LNCaP clone FGC (cell line): ENCODE measurements at regions not wholly inside any gene's neighbourhood (a gene's known extent, or its start where the extent isn't known, plus 50 kb on each side); places are given as distances from the start of the nearest gene placed in this dataset.

Source experiments
- DNase-seq: peaks from one replicate; pipeline ENCODE4 v3.0.0-alpha.2; 2011; ENCODE audit warnings: low read depth
- H3K4me3 ChIP-seq: 2 replicates; pipeline ENCODE4 v1.5.1; 2011; ENCODE audit warnings: mild to moderate bottlenecking, low read depth, low read length, control low read depth
- TF ChIP-seq, protein P1 (sequence below): IDR thresholded peaks from 2 replicates; pipeline ENCODE4 v1.5.1; 2012; ENCODE audit warnings: mild to moderate bottlenecking; ENCODE audit not compliant: control insufficient read depth, insufficient read depth; ENCODE audit errors: extremely low read depth

DNA sequence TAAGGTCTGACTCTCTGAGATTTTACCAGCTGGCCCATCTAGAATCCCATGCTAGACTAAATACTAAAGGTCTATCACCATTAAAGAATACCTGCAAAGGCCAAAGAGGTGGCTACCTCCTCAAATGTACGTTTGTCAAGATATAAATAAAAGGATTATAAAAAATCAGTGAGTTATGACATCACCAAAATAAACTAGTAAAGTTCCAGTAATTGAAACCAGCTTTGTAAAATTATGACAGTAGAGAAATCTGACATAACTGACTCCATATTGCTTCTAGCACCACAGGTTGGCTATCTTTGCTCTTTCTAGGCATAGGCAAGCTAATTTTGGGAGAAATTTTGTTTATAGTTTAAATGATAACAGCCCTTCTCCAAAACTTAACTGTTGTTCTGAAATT lies 536.3 kb downstream of the TFAP2A start:
- H3K4me3 ChIP-seq: no peak overlapping the region
- TF ChIP-seq, protein P1, sequence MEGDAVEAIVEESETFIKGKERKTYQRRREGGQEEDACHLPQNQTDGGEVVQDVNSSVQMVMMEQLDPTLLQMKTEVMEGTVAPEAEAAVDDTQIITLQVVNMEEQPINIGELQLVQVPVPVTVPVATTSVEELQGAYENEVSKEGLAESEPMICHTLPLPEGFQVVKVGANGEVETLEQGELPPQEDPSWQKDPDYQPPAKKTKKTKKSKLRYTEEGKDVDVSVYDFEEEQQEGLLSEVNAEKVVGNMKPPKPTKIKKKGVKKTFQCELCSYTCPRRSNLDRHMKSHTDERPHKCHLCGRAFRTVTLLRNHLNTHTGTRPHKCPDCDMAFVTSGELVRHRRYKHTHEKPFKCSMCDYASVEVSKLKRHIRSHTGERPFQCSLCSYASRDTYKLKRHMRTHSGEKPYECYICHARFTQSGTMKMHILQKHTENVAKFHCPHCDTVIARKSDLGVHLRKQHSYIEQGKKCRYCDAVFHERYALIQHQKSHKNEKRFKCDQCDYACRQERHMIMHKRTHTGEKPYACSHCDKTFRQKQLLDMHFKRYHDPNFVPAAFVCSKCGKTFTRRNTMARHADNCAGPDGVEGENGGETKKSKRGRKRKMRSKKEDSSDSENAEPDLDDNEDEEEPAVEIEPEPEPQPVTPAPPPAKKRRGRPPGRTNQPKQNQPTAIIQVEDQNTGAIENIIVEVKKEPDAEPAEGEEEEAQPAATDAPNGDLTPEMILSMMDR: no peak
- no peak for DNase-seq

GRCh38 chr6:9875605-9876353 lies 539.1 kb downstream of the TFAP2A start:
- peak; percentile 28 for DNase-seq
- TF ChIP-seq, protein P1: no peak

GRCh38 chr6:9862603-9863167 lies 552.2 kb downstream of the TFAP2A start:
- TF ChIP-seq, protein P1: no peak
- no peak for DNase-seq
- H3K4me3 ChIP-seq: no peak overlapping the region

More at GRCh38 chr6:9875605-9876353, 539.1 kb downstream of the TFAP2A start:
- H3K4me3 ChIP-seq: no peak overlapping the region

DNA sequence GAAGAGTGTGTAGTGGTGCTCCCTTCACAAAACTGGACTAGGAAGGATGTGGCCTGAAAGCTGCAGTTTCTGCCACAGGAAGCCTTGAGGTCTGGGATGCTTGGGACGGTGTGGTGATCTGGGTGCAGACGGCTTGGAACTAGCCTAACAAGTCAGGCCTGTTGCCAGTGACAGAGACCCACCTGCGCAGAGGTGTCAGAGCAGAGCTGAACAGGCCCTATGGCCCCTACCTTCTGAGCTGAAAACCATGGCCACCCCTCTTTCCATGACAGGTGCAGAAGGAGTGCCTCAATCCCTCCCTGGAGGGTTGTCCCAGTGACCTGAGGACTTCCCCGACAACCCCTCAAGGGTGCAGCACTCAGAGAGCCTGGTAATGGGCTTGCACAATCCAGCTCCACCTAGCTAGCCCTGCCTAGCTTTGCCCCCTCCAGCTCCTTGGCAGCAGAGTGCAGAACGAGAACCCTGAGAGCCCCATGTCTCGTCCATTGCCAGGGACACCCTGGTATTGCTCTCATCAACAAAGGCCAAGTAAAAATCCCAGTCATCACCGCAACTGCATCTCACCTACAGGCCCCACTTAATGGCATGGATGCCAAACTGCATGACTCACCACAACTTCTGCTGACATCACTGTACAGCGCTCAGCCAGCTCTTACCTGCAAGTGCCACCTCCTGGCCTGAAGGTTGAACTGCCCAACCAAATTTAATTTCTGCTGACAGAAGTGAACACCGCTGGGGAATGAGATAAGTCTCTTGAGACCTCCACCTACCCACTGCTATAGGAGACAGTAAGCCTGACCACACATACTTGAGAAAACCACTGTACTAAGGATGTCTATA lies 563.1 kb downstream of the TFAP2A start:
- TF ChIP-seq, protein P1: peak; percentile 60
- H3K4me3 ChIP-seq: no peak overlapping the region
- peak; percentile 27 for DNase-seq

GRCh38 chr6:9851006-9851405 lies 563.9 kb downstream of the TFAP2A start:
- H3K4me3 ChIP-seq: no peak overlapping the region
- DNase-seq: no peak
- TF ChIP-seq, protein P1: no peak

DNA sequence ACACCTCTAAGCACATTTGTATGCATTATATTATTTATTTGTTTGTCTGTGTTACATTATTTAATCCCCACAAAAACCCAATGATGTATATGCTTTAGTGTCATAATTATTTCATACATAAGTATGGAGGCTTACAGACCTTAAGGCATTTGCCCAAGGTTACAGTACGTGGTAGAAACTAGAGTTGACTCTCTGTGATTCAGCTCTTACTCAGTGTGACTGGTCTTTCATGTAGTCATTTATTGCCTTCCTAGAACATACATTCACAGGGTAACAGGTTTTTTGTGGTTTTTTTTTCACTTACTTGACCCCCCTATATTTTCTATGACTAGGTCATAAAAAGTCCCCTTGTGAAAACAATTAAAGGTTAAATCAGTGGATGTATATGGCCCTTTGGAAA lies 566.8 kb downstream of the TFAP2A start:
- DNase-seq: no peak
- TF ChIP-seq, protein P1: no peak
- no peak overlapping the region for H3K4me3 ChIP-seq
